HK-2 (cell line): ENCODE measurements at regions not wholly inside any gene's neighbourhood (a gene's known extent, or its start where the extent isn't known, plus 50 kb on each side); places are given as distances from the start of the nearest gene placed in this dataset.
"Not testable (repeated sequence)": the region's sequence is repeated elsewhere in the genome, so short reads cannot be mapped to it uniquely, and the experiment has no call there.

ENCODE experiments used
- DNase-seq: peaks from one replicate; pipeline ENCODE4 v3.0.0-alpha.2; 2018; ENCODE audit not compliant: unreplicated experiment

DNA sequence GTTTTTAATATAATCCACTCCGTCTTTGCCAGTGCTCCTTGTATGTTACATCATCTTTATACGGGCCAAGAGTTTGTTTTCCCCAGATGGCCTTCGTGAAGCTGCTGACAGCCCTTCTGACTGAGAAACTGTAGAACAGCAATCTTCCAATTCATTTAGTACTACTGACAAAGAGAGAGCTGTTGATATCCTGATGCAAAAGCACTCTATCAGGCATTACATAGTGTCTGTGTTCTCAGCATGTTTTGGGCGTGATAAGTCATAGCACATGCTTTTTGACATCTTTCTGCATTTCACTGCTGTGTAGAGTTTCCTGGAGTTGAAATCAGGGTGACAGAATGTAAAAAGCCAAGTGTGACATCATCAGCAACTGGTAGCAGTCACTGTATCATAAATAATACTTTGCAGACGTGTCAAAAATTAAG, 746.3 kb upstream of the FAM241A start:
- no peak for DNase-seq

DNA sequence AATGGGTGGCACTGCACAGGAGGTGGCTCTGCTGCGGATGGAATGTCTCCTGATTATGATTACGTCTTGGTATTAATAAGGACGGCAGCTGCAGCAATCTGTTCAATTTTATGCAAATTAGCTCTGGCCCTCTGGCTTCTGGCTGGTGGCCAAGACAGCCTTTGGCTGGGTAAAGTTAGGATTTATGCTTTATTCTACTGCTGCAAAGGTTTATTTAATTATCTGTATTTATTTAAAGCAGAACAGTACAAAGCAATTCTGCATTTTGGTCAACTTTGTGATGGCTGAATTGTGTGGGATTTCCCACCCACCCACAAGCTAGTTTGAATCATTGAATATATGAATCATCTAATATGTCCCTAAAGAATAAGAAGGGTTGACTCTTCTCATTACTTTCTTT, 745.6 kb upstream of the FAM241A start:
- DNase-seq, result no peak

DNA sequence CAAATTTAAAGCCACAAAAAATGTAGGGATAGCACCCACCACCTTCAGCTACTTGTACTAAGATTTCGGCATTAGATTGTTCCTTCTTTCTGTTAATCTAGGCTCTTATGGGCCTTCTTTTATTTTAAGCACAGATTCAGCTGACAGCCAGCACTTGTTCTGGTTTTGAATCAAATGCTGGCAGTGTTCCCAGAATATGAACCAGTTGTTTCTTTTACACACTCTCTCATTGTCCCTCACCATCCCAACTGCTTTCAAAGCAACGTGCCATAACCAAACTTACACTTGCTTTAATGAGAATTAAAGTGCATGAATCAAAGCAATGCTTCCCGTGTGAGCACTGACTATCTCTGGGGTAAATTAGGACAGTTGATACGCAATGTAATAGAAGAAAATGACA, 744.5 kb upstream of the FAM241A start:
- no peak for DNase-seq

DNA sequence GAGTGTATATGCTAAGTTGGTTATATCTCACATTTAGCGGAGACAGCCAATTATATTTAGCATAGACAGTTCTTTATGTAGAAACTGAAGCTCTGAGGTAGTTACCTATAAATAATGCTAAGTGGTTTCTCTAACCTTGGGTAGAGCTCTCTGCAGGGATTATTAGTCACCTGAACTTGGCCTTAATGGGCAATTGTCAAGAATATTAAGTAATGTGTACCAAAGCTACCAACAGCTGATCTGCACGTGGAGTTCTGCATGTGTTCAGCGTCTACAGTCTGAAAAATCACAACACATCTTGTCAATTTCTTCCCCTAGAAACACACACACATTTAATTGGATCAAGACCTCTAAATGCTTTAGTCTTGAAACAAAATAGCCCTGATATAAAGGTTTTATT, 740.6 kb upstream of the FAM241A start:
- DNase-seq, result no peak

DNA sequence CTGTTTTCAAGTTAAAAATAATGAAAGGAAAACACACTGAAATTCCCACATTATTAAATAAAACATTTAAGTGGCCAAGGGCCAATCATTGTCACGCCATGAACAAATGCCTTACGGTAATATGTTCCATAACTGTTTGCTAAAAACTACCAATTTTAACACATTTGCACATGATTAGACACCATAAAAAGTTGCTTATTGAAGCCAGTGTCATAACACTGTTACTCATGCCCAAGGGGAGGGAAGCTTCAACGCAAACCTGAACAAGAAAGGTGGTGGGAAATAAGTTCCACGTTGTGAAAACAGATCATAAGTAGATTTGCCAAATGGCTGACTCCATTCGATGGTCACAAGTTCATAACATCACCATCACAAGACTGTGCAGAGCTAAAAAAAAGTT, 739.3 kb upstream of the FAM241A start:
- no peak for DNase-seq

DNA sequence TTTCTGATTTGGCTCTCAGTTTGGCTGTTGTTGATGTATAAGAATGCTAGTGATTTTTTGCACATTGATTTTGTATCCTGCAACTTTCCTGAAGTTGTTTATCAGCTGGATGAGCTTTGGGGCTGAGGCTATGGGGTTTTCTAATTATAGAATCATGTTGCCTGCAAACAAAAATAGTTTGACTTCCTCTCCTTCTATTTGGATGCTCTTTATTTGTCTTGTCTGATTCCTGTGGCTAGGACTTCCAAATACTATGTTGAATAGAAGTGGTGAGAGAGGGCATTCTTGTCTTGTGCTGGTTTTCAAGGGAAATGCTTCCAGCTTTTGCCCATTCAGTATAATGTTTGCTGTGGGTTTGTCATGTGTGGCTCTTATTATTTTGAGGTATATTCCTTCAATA, 734.7 kb upstream of the FAM241A start:
- no peak for DNase-seq

DNA sequence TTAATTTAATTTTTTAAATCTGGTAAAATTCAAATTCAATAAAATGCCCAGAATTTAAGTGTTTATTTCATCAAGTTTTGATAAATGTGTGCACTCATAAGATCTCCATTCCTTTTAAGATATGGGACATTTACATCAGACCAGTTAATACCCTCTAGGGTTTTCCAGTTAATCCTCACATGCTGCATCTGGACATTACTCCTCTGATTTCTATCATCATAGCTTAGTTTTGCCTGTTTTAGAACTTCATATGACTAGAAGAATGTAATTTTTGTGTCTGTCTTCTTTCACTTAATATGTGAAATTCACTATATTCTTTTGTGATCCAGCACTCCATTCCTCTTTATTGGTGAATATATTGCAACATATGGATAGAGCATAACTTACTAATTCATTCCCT, 727.7 kb upstream of the FAM241A start:
- no peak for DNase-seq

DNA sequence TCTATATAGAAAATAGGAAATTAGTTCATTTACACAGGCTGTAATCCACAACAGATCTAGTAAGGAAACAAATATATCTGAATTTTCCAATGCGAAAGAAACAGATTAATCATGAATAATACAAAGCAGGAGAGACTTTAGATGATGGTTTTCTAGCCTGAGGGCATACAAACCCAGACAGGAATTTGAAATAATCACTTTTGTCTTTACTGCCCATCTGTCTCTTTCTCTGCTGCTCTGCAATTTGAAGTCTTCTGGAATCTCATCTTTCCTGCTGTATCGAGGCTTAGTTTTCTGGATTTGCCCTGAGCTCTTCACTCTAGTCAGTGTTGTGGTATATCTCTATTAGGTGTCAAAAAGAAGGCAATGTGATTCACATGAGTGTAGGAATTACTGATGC, 711.8 kb upstream of the FAM241A start:
- no peak for DNase-seq

DNA sequence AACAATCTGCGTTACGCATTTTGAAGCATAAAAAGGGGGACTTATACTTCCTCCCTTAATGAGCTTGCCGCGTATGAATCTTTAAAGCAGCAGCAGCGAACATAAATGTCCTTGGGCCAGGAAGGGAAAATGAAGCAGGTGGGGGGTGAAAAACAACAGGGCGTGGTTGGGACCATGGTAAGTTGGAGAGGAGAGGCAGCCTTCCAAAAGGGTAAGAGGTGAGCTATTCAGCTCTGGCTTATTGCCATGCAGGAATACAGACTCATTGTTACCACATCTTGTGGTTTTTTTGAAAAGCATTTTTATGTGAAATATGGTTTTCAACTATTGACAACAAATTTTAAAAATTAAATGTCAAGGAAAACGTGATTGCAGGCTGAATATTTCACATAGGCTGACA, 710.7 kb upstream of the FAM241A start:
- no peak for DNase-seq

DNA sequence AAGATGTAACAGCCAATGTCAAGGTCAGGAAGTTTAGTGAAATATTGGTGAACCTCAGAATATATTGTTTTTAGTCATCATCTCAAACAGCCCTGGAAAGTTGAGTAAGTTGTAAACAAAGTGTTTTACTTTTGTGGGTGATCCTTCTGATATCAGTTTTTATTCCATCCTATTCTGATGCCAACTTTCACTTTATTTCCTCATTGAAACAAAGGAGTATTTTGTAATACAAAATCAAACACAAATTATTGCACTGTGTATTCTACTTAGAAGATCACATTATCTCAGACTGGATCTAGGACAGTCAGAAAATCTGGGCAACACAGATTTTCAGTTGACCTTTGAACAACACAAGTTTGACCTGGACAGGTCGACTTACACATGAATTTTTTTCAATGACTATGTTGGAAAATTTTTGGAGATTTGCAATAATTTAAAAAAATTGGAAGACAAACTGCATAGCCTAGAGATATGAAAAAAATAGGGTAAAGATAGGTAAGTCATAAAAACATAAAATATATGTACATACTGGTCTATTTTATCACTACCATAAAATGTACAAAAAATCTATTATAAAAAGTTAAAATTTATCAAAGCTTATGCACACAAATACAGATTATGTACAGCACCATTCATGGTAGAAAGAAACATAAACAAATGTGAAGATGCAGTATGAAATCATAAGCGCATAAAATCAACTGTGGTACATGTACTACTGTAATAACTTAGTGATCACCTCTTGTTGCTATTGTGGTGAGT, 709.1 kb upstream of the FAM241A start:
- no peak for DNase-seq

DNA sequence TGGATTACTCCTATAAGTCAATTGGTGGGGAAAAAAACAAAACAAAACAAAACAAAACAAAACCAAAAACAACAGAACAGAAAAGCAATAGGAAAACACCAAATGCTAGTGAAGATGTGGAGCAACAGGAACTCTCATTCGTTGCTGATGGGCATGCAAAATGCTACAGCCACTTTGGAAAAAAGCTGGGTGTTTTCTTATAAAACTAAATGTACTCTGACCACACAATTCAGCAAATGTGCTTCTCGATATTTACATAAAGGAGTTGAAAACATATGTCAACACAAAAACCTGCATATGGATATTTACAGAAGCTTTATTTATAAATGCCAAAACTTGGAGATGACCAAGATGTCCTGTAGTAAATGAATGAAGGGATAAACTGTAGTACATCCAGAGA, 703.6 kb upstream of the FAM241A start:
- no peak for DNase-seq

DNA sequence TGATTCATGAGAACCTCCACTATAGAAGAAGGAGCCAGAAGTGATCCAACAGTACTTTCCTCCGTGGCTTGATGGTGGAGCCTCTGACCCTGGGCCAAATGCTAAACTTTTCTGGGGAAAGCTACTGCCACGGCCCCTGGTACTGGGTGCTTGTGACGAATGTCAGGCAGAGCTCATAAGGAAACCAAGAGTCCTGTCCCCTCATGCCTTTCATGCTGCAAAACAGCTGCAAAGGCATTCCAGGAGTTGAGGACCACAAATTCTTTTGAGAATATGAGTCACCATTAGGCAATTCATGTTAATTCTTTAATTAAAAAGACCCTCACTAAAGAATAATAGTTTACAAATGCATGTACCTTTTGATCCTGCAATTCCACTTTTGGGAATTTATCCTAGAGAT, 700.4 kb upstream of the FAM241A start:
- DNase-seq, result not testable (repeated sequence)

DNA sequence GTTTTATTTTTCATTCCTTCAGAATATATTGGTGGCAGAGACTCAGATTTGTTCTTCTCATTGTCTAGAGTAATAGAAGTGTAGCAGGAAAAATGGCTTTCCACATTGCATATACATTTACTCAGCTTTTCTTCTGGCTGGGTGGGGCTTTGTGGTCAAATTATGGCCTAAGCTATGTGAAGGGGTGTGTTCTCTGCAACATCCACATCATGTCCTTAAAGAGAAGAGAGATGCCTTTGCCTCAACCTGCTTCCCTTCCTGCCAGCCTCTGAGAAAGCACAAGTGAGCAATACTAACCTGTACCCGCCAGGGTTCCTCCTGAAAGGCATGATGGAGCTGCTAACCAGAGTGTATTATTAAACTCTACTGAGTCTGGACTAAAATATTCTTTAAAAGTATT, 695.6 kb upstream of the FAM241A start:
- DNase-seq, result no peak

DNA sequence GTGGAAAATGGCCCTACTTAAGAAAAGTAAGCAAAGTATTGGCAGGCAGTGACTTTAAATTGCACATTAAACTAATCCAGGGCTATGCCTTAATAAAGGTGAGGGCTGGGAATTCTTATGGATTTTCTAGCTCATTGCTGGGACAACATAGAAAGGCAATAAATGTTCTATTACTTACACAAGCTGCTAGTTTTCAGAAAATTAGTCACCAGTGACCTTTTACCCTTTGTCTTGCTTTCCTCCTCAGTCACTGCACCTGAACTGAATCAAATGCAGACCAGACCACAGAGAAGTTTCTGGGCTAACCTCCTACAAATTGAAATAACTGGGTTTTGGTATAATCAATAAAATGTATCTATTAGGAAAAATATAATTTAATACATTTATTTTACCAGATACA, 694.4 kb upstream of the FAM241A start:
- DNase-seq, result no peak

DNA sequence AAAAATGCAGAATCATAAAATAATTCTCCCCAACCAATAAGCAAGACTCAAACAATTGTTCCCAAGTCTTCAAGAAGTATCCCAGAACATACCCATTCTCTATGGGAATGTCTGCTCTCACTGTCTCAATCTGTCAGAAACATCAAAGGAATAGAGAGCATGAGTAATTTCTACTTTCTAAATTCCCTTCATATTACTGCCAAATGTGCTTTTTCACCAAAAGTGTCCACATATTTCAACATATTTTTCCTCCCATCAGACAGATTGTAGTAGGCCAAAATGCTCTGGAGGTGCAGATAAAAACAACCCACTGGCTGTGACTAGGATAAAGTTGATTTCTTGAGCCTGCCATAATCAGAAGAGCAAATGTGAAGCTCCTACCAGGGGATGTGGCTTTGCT, 692.0 kb upstream of the FAM241A start:
- DNase-seq, result no peak

DNA sequence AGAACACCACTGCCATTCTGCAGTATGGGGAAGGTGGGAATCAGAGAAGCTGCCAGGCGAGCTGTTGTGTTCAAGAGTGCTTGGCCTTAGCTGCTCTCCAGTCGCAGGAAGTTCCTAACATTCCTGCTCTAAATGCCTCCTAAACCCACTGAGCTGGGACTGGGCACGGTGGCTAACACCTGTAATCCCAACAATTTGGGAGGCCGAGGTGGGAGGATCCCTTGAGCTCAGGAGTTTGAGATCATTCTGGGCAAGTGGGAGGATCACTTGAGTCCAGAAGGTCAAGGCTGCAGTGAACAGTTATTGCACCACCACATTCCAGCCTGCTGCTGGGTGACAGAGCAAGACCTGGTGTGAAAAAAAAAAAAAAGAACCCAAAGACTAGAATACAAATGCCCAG, 690.3 kb upstream of the FAM241A start:
- DNase-seq, result no peak

DNA sequence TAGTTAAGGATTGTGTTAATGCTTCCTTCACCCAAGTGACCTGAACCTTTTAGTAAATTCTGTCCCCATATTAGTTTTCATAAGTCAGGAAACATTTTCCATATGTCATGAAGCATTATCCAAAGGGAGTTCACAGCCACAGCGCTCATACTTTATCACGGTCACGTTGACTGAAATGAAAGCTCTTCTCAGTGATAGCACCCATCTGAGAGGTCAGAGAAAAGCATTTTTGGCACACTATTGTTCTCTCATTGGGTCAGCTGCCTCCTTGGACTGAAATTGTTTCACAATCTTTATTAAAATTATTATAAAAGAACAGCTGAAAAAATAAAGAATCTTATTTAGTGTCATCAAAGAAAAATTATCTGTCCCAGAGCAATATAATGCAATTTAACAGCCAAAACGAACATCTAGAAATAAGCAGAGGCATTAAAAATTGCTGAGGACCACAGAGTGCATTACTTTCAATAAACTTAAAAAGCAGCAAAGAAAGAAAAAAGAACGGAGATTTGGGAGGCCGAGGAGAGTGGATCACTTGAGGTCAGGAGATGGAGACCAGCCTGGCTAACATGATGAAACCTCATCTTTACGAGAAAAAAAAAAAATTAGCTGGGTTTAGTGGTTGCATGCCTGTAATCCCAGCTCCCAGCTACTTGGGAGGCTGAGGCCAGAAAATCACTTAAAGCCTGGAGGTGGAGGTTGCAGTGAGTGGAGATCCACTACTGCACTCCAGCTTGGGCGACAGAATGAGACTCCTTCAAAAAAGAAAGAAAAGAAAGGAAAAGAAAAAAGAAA, 680.8 kb upstream of the FAM241A start:
- no peak for DNase-seq

DNA sequence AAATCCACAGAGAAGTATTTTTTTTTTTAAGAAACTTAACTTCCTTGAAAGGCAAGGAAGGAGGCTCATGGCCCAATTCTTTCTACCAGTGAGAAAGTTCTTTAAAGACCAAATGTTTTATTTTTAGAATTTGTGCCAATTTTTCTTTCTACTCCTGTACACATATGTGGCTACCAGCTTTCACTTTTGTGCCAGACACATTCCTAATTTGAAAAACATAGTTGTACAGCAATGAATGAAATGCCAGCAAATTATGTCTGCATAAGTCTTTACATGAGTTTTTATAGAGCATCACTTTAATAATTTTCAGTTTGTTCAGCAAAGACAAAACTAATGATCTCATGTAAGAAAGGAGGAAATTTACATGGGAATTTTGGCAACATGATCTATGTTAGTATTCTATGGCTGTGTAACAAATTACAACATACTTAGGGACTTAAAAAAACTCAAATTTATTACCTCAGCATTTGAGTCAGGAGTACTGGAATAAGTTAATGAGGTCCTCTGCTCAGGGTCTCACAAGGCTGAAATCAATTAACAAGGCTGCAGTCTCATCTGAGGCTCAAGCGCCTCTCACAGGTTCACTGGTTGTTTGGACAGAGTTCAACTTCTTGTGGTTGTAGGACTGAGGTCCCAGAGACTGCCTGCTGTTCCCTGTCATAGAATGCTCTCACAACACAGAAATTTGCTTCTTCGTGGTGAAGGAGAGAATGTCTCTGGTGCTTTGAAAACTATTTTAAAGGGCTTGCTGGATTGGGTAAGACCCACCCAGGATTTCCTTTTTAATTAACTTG, 678.2 kb upstream of the FAM241A start:
- DNase-seq, result no peak

DNA sequence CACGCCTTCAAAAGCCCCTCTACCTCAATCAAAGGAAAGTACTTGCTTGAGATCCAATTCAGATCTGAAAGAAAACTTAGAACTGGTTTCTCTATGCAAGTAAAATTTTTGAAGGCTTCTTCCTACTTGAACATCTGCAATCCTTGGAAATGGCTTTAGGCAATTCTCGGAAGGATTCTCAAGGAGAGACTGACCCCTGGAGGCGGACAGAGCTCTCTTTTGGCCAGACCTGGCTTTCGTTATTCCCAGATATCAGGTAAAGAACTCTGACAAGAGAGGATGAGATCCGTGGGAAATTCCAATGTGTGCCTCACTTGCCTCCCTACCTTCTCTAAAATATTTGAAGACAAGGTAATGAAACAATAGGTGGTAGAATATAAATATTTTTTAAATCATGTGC, 670.3 kb upstream of the FAM241A start:
- DNase-seq, result peak; percentile 16

DNA sequence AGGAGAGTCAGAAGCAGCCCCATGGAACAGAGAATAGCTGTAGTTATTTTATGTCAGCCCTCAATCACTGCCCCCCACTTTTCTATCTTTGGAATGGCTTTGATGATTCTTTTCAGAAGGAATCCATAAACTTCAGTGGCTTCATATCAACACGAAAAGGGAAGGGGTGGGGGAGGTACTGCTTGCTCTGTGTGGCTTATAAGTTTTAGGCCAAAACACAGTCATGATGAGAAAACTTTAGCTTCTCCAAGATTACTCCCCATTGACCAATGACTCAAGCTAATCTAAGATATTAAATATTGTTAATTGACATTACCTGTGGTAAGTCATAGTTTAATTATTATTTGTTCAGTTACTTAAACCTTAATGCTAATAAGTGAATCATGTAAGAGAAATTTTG, 669.6 kb upstream of the FAM241A start:
- DNase-seq, result no peak

DNA sequence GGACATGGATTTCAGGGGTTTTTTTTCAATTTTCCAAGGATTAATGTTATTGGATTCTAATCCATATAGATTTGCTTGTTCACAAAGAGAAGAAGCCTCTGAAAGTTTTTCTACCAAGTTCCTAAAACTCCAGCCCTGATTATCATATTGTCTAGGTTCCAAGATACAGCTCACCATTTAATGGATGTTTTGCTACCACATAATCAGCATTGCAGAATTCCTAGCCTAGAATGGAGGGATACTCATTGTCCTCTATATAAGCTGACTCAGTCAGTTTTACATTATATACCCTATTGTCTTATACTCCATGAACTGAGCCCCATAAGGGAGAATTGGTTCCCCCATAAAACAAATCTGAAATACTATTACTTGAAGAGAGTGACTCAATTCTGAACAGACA, 664.7 kb upstream of the FAM241A start:
- DNase-seq, result no peak

DNA sequence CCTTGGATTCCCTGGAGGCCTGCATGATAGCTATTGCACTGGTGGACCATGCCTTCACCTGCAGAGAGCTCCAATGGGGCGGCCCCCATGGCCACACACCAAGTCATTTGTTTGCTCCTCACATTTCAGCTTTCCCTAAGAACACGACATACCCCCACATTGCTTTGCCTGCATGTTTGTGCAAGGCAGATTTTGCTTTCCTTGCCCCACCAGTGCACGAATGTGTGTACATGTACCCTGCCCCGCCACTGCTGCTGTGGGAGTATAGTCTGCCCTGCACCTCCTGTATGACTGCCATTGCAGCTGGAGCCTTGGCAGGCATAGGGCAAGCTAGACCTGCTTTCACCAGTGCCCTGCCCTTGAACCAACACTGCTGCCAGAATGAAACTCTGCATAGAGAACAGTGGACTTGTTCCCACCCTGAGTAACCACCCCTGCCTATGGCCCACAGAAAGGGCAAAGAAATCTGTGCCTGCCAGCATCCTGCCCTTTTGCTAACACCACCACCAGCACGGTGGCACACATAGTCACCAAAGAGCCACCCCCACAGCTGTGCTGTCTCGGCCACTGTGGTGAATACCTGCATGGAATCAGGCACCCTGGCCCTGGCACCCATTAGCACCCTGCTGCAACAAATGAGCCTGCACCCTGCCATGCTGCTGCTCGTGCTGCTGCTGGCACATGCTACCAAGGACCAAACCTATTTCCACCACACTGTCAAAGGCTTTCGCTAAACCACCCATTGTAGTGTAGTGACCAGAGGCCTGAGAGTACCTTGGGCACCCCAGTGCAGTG, 661.7 kb upstream of the FAM241A start:
- no peak for DNase-seq
